WERI-Rb-1 (cell line): ENCODE measurements at regions not wholly inside any gene's neighbourhood (a gene's known extent, or its start where the extent isn't known, plus 50 kb on each side); places are given as distances from the start of the nearest gene placed in this dataset.

ENCODE experiments used
- DNase-seq: peaks from one replicate; pipeline ENCODE4 v3.0.0-alpha.2; 2020
- H3K27ac ChIP-seq: fragments of 250-450 bp; sonication (Bioruptor Pico); 2 replicates; pipeline ENCODE4 v1.5.1; 2020; ENCODE audit warnings: mild to moderate bottlenecking, moderate library complexity
- H3K27me3 ChIP-seq: fragments of 250-450 bp; sonication (Bioruptor Pico); 2 replicates; pipeline ENCODE4 v1.5.1; 2021; ENCODE audit warnings: mild to moderate bottlenecking, low read depth, moderate library complexity; ENCODE audit not compliant: insufficient read depth, severe bottlenecking
- H3K36me3 ChIP-seq: fragments of 250-450 bp; sonication (Bioruptor Pico); 2 replicates; pipeline ENCODE4 v1.5.1; 2020; ENCODE audit warnings: mild to moderate bottlenecking, moderate library complexity
- H3K4me3 ChIP-seq: 2 replicates; pipeline ENCODE4 v1.5.1; 2011; ENCODE audit warnings: low read depth, mild to moderate bottlenecking, control low read depth, low read length
- H3K9me3 ChIP-seq: fragments of 250-450 bp; sonication (Bioruptor Pico); 2 replicates; pipeline ENCODE4 v1.5.1; 2021; ENCODE audit warnings: mild to moderate bottlenecking, moderate library complexity; ENCODE audit not compliant: severe bottlenecking
- CTCF ChIP-seq: IDR thresholded peaks from 2 replicates; pipeline ENCODE4 v1.5.1; 2011; ENCODE audit warnings: low read depth, mild to moderate bottlenecking, control low read depth, inconsistent platforms, low read length

GRCh38 chr1:189152685-189153084 lies 1325.0 kb downstream of the BRINP3 start:
- Histone ChIP-seq H3K27me3 (no peaks in the 10 kb centered on the region), H3K9me3 (no peaks in the 10 kb centered on the region), H3K36me3 (no peaks in the 10 kb centered on the region), H3K27ac (no peak overlapping the region), H3K4me3 (no peak overlapping the region)
- no peak for DNase-seq
- TF ChIP-seq CTCF: no peak

GRCh38 chr1:189158155-189158554 lies 1319.5 kb downstream of the BRINP3 start:
- H3K36me3 ChIP-seq: no peaks in the 10 kb centered on the region
- no peak for DNase-seq
- TF ChIP-seq CTCF: no peak
- no peak overlapping the region for H3K4me3 ChIP-seq
- H3K27ac ChIP-seq: no peak overlapping the region
- no peaks in the 10 kb centered on the region for H3K9me3 ChIP-seq
- H3K27me3 ChIP-seq: no peaks in the 10 kb centered on the region

- H3K4me3 ChIP-seq: no peak overlapping the region
- H3K27ac ChIP-seq: no peak overlapping the region
- no peaks in the 10 kb centered on the region for H3K27me3 ChIP-seq
- no peak for DNase-seq
- TF ChIP-seq CTCF: no peak
- no peaks in the 10 kb centered on the region for H3K9me3 ChIP-seq
- no peaks in the 10 kb centered on the region for H3K36me3 ChIP-seq
Measured at GRCh38 chr1:189175889-189176288, 1301.8 kb downstream of the BRINP3 start.

GRCh38 chr1:189180057-189180456 lies 1297.6 kb downstream of the BRINP3 start:
- TF ChIP-seq CTCF: no peak
- Histone ChIP-seq H3K9me3 (no peaks in the 10 kb centered on the region), H3K36me3 (no peaks in the 10 kb centered on the region), H3K27me3 (no peaks in the 10 kb centered on the region), H3K4me3 (no peak overlapping the region), H3K27ac (no peak overlapping the region)
- DNase-seq: no peak

- no peak overlapping the region for H3K4me3 ChIP-seq
- TF ChIP-seq CTCF: no peak
- H3K9me3 ChIP-seq: no peaks in the 10 kb centered on the region
- H3K27ac ChIP-seq: no peak overlapping the region
- no peak for DNase-seq
- no peaks in the 10 kb centered on the region for H3K36me3 ChIP-seq
- no peaks in the 10 kb centered on the region for H3K27me3 ChIP-seq
Measured at GRCh38 chr1:189185097-189185496, 1292.6 kb downstream of the BRINP3 start.

GRCh38 chr1:189192741-189193520 lies 1284.7 kb downstream of the BRINP3 start:
- Histone ChIP-seq H3K36me3 (no peaks in the 10 kb centered on the region), H3K9me3 (no peaks in the 10 kb centered on the region), H3K27ac (no peak overlapping the region), H3K4me3 (no peak overlapping the region), H3K27me3 (no peaks in the 10 kb centered on the region)
- no peak for TF ChIP-seq CTCF
- no peak for DNase-seq
